ENCODE measurements at regions not wholly inside any gene's neighbourhood (a gene's known extent, or its start where the extent isn't known, plus 50 kb on each side); places are given as distances from the start of the nearest gene placed in this dataset.

GRCh38 chr6:99818161-99818560, 175.9 kb downstream of the MCHR2 start:
- no peak for TF ChIP-seq CTCF (IDR thresholded peaks at IDR 0.05; ENCODE audit: low read depth, low read length)
- H3K4me3 ChIP-seq (ENCODE audit: low read depth, low read length), result no peak overlapping the region

GRCh38 chr6:99819853-99820252, 174.2 kb downstream of the MCHR2 start:
- H3K4me3 ChIP-seq (ENCODE audit: low read depth, low read length), result no peak overlapping the region
- TF ChIP-seq CTCF (IDR thresholded peaks at IDR 0.05; ENCODE audit: low read depth, low read length), result no peak

- TF ChIP-seq CTCF (IDR thresholded peaks at IDR 0.05; ENCODE audit: low read depth, low read length), result no peak
- no peak overlapping the region for H3K4me3 ChIP-seq (ENCODE audit: low read depth, low read length)
These were observed 172.9 kb downstream of the MCHR2 start for GRCh38 chr6:99821164-99821563.

- peak; percentile 41 for TF ChIP-seq CTCF (IDR thresholded peaks at IDR 0.05; ENCODE audit: low read depth, low read length)
- peak overlapping the region; percentile 31 for H3K4me3 ChIP-seq (ENCODE audit: low read depth, low read length)
These were observed 171.1 kb downstream of the MCHR2 start for GRCh38 chr6:99822741-99823512.

GRCh38 chr6:99823513-99824235, 170.3 kb downstream of the MCHR2 start:
- H3K4me3 ChIP-seq (ENCODE audit: low read depth, low read length), result peak overlapping the region; percentile 31

- TF ChIP-seq CTCF (IDR thresholded peaks at IDR 0.05; ENCODE audit: low read depth, low read length), result no peak
- no peak overlapping the region for H3K4me3 ChIP-seq (ENCODE audit: low read depth, low read length)
These were observed 161.0 kb downstream of the MCHR2 start for GRCh38 chr6:99833034-99833433.

- TF ChIP-seq CTCF (IDR thresholded peaks at IDR 0.05; ENCODE audit: low read depth, low read length), result no peak
These were observed 157.6 kb downstream of the MCHR2 start for GRCh38 chr6:99836471-99836870.

More at GRCh38 chr6:99836471-99836870, 157.6 kb downstream of the MCHR2 start:
- no peak overlapping the region for H3K4me3 ChIP-seq (ENCODE audit: low read depth, low read length)
